CD4-positive, CD25-positive, alpha-beta regulatory T cell (primary cell): ENCODE measurements at regions not wholly inside any gene's neighbourhood (a gene's known extent, or its start where the extent isn't known, plus 50 kb on each side); places are given as distances from the start of the nearest gene placed in this dataset.

ENCODE experiments used
- ATAC-seq, 2 donors: fragments of 150-1000 bp; cut with Tn5 transposase; one replicate each; pipeline ENCODE4 v1.10.0; 2021; ENCODE audit warnings: low read depth in 2 of 2, moderate number of reproducible peaks in 2 of 2, moderate library complexity in 1 of 2
- DNase-seq, 3 donors: peaks; one replicate each; pipeline versions ENCODE4 v3.0.0 to v3.0.0-alpha.2; 2012 to 2022; ENCODE audit warnings: mixed read lengths in 1 of 3
- H3K27ac ChIP-seq: one replicate; pipeline ENCODE4 v1.7.0; 2013; ENCODE audit warnings: mild to moderate bottlenecking, low read length; ENCODE audit not compliant: insufficient read depth, poor library complexity, severe bottlenecking
- H3K27me3 ChIP-seq: one replicate; pipeline ENCODE4 v1.7.0; 2013; ENCODE audit warnings: low read length; ENCODE audit not compliant: control insufficient read depth, insufficient read depth
- H3K36me3 ChIP-seq: one replicate; pipeline ENCODE4 v1.7.0; 2013; ENCODE audit warnings: mild to moderate bottlenecking, low read length, moderate library complexity; ENCODE audit not compliant: control insufficient read depth, insufficient read depth
- H3K4me1 ChIP-seq: 2 replicates; pipeline ENCODE4 v1.7.0; 2013; ENCODE audit warnings: mild to moderate bottlenecking, low read length; ENCODE audit not compliant: insufficient read depth, control insufficient read depth, poor library complexity, severe bottlenecking
- H3K4me3 ChIP-seq: one replicate; pipeline ENCODE4 v1.7.0; 2013; ENCODE audit warnings: low read depth, mild to moderate bottlenecking, low read length, moderate library complexity
- H3K9me3 ChIP-seq, 2 experiments: 1 replicate in 1 of 2; 2 replicates in 1 of 2; pipeline ENCODE4 v1.7.0; 2013; ENCODE audit warnings: low read length in 2 of 2, mild to moderate bottlenecking in 1 of 2, moderate library complexity in 1 of 2; ENCODE audit not compliant: control insufficient read depth in 2 of 2
- H3K27ac Mint-ChIP-seq, 3 donors: one replicate each; pipeline ENCODE4 v1.8.0; 2020 to 2022; ENCODE audit warnings: mild to moderate bottlenecking in 3 of 3, mixed read lengths in 3 of 3, moderate library complexity in 2 of 3
- H3K27me3 Mint-ChIP-seq: one replicate; pipeline ENCODE4 v1.8.0; 2022; ENCODE audit warnings: mild to moderate bottlenecking, mixed read lengths
- H3K36me3 Mint-ChIP-seq: one replicate; pipeline ENCODE4 v1.8.0; 2020; ENCODE audit warnings: mixed read lengths
- H3K4me1 Mint-ChIP-seq, 4 donors: one replicate each; pipeline ENCODE4 v1.8.0; 2020 to 2022; ENCODE audit warnings: mixed read lengths in 4 of 4, mild to moderate bottlenecking in 1 of 4
- H3K4me3 Mint-ChIP-seq, 4 donors: one replicate each; pipeline ENCODE4 v1.8.0; 2020 to 2022; ENCODE audit warnings: mild to moderate bottlenecking in 4 of 4, mixed read lengths in 4 of 4, moderate library complexity in 3 of 4
- H3K9me3 Mint-ChIP-seq, 7 donors: one replicate each; pipeline ENCODE4 v1.8.0; 2020 to 2022; ENCODE audit warnings: mixed read lengths in 7 of 7, mild to moderate bottlenecking in 3 of 7, moderate library complexity in 2 of 7

DNA sequence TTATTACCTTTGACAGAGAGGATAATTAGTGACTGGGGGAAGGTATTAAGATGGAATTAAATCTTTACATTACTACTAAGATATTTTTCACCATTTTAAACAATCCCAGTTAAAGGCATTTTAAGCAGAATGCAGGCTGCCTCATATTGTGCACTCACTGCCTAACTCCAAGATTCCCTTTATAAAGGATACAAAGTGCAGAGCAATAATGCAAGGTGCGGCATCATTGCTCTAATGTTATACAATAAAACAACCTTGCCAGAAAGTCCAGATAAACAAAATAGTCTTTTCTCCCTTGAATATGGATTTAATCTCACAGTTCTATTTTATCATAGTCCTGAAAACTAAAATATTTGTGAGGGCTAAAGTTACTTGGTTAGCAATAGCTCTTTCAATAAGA lies 1031.6 kb upstream of the SEMA6D start:
- Mint-ChIP-seq H3K27ac (no peak overlapping the region), H3K27me3 (no peaks in the 10 kb centered on the region), H3K4me1 (no peaks in the 10 kb centered on the region), H3K4me3 (no peak overlapping the region), H3K9me3 (peaks cover 1 to 12% (median 5%) of the 10 kb centered on the region in 7 donors), H3K36me3 (no peaks in the 10 kb centered on the region)
- H3K27ac ChIP-seq: no peak overlapping the region
- H3K27me3 ChIP-seq: no peaks in the 10 kb centered on the region
- no peaks in the 10 kb centered on the region for H3K36me3 ChIP-seq
- DNase-seq (no peak), ATAC-seq (no peak)
- H3K4me3 ChIP-seq: no peak overlapping the region
- H3K9me3 ChIP-seq: no peaks in the 10 kb centered on the region
- no peaks in the 10 kb centered on the region for H3K4me1 ChIP-seq

DNA sequence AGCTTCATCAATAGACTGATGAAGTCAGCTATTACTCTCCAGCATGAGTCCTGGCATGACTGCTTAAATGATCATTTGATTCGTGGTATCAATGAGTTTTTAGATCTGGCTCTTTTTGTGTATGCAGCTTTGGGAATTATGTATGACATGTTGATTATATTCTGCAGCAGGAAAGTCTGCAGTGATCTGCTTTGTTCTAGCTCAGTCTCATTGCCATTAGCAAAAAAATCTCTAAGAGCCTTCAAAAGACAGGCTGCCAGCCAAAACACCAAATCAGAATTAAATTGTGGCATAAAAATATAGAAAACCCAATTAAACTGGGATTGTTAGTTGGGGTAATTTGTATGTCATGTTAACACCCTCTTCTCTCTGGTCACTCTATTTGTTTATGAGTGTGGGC lies 1021.0 kb upstream of the SEMA6D start:
- no peaks in the 10 kb centered on the region for H3K27me3 Mint-ChIP-seq
- peaks cover 1 to 16% (median 5%) of the 10 kb centered on the region in 7 donors for H3K9me3 Mint-ChIP-seq

DNA sequence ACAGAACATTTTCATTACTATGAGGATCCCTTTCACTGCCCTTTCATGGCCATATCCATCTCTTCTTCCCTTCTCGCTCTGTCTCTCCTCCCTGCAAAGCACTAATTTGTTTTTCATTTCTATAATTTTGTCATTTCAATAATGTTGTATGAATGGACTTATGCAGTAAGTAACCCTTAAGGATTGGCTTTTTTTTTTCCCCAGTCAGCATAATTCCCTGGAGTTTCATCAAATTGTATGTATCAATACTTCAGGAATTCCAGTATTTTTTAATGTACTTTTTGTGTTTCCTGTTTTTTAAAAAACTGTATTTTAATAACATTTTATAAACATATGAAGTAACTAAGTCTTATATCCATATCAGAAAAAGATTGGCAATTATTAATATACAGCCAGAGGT lies 1016.0 kb upstream of the SEMA6D start:
- H3K4me1 ChIP-seq: no peaks in the 10 kb centered on the region
- DNase-seq (no peak), ATAC-seq (no peak)
- no peaks in the 10 kb centered on the region for H3K27me3 Mint-ChIP-seq
- peaks cover 3 to 19% (median 11%) of the 10 kb centered on the region in 7 donors for H3K9me3 Mint-ChIP-seq
- no peaks in the 10 kb centered on the region for H3K4me1 Mint-ChIP-seq
- no peak overlapping the region for H3K27ac ChIP-seq
- no peak overlapping the region for H3K4me3 Mint-ChIP-seq
- peak overlapping the region in 1 of 3 donors; percentile 23 for H3K27ac Mint-ChIP-seq
- H3K9me3 ChIP-seq: peaks cover 0 to 6% of the 10 kb centered on the region in 2 experiments
- H3K36me3 ChIP-seq: no peaks in the 10 kb centered on the region
- no peaks in the 10 kb centered on the region for H3K27me3 ChIP-seq
- no peaks in the 10 kb centered on the region for H3K36me3 Mint-ChIP-seq
- H3K4me3 ChIP-seq: no peak overlapping the region

More for the DNA sequence above, 1021.0 kb upstream of the SEMA6D start:
- Mint-ChIP-seq H3K4me1 (no peaks in the 10 kb centered on the region), H3K27ac (no peak overlapping the region), H3K4me3 (no peak overlapping the region), H3K36me3 (no peaks in the 10 kb centered on the region)
- no peak overlapping the region for H3K4me3 ChIP-seq
- H3K36me3 ChIP-seq: no peaks in the 10 kb centered on the region
- H3K27me3 ChIP-seq: no peaks in the 10 kb centered on the region
- H3K9me3 ChIP-seq: no peaks in the 10 kb centered on the region
- H3K27ac ChIP-seq: no peak overlapping the region
- no peak for ATAC-seq
- H3K4me1 ChIP-seq: no peaks in the 10 kb centered on the region
- no peak for DNase-seq

GRCh38 chr15:46701896-46702295 lies 1015.4 kb upstream of the SEMA6D start:
- H3K27ac Mint-ChIP-seq: no peak overlapping the region
- Histone ChIP-seq H3K4me1 (no peaks in the 10 kb centered on the region), H3K36me3 (no peaks in the 10 kb centered on the region), H3K27me3 (no peaks in the 10 kb centered on the region), H3K27ac (no peak overlapping the region), H3K9me3 (peaks cover 0 to 6% of the 10 kb centered on the region in 2 experiments), H3K4me3 (no peak overlapping the region)
- H3K4me1 Mint-ChIP-seq: no peaks in the 10 kb centered on the region
- peaks cover 2 to 19% (median 11%) of the 10 kb centered on the region in 7 donors for H3K9me3 Mint-ChIP-seq
- no peak overlapping the region for H3K4me3 Mint-ChIP-seq
- H3K36me3 Mint-ChIP-seq: no peaks in the 10 kb centered on the region
- H3K27me3 Mint-ChIP-seq: no peaks in the 10 kb centered on the region
- no peak for ATAC-seq
- DNase-seq: no peak

DNA sequence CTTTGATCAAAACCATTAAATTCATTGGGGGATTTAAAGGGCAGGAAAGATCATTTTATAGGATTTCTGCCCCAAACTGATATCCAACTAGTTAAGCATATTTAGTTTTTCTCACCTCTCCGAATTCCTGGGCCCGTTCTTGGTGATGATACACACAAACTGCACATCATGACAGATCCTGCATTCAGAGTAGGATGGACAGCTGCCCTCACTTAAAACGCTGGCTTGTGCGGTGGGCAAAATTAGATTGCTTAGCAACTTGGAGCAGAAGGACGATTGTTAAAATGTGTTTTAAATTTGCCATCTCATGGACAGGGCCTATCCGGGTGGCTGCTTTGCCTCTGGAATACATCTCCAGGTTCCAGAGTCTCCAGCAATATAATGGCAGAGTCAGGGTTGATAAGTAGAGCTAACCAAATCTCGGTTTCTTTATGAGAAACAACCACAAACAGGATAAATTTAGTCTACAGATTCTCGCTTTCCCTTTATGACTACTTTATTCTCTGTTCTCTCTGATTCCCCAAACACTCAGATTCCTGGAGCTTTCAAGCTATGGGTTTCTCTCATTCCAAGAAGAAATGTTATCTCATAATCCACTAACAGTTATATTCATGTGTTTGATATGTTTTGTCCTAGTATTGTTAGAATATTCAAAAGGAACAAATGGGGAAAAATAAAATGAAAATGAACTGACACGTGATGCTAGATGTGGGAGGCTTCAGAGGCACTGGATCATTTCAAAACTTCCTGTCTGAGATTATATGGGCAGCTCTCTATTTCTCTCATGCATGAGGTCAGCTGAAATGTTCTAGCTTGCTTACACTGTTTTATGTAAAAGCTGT lies 1014.1 kb upstream of the SEMA6D start:
- Mint-ChIP-seq H3K27me3 (no peaks in the 10 kb centered on the region), H3K27ac (no peak overlapping the region), H3K9me3 (peaks cover 2 to 27% (median 15%) of the 10 kb centered on the region in 7 donors), H3K4me1 (peaks cover 0 to under 1% (median 0%) of the 10 kb centered on the region in 4 donors), H3K36me3 (no peaks in the 10 kb centered on the region), H3K4me3 (no peak overlapping the region)
- H3K9me3 ChIP-seq: peaks cover 0 to 6% of the 10 kb centered on the region in 2 experiments
- H3K36me3 ChIP-seq: no peaks in the 10 kb centered on the region
- DNase-seq (no peak), ATAC-seq (no peak)
- H3K4me3 ChIP-seq: no peak overlapping the region
- no peaks in the 10 kb centered on the region for H3K27me3 ChIP-seq
- H3K4me1 ChIP-seq: no peaks in the 10 kb centered on the region
- H3K27ac ChIP-seq: no peak overlapping the region

- Histone ChIP-seq H3K36me3 (no peaks in the 10 kb centered on the region), H3K4me3 (no peak overlapping the region), H3K4me1 (no peaks in the 10 kb centered on the region), H3K27ac (no peak overlapping the region), H3K27me3 (no peaks in the 10 kb centered on the region), H3K9me3 (peaks cover 0 to 6% of the 10 kb centered on the region in 2 experiments)
- Mint-ChIP-seq H3K4me1 (peaks cover 0 to 4% (median 0%) of the 10 kb centered on the region in 4 donors), H3K27ac (no peak overlapping the region), H3K9me3 (peaks cover 0 to 31% (median 15%) of the 10 kb centered on the region in 7 donors), H3K27me3 (no peaks in the 10 kb centered on the region), H3K36me3 (no peaks in the 10 kb centered on the region), H3K4me3 (no peak overlapping the region)
- no peak for ATAC-seq
- no peak for DNase-seq
These were observed 1013.3 kb upstream of the SEMA6D start for GRCh38 chr15:46703871-46704637.

DNA sequence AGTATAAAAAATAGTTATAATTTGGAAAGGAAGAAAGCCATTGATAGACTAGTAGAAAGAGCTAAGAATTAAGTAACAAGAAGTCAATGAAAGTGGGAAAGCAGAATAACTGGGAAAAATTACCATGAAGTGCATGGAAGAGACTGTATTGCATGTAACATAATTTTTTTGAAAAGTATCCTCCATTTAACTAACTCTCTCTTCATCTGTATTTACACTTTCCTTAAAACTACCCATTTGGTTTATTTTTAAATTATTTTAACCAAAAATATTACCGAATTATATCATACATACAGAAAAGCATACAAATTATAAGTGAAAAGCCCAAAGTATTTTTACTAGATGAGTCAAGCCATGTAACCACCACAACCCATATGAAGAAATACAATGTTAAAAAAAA lies 1009.9 kb upstream of the SEMA6D start:
- H3K27me3 ChIP-seq: no peaks in the 10 kb centered on the region
- Mint-ChIP-seq H3K27me3 (no peaks in the 10 kb centered on the region), H3K9me3 (peaks cover 0 to 28% (median 11%) of the 10 kb centered on the region in 7 donors), H3K4me3 (no peak overlapping the region), H3K4me1 (peaks cover 0 to 4% (median 0%) of the 10 kb centered on the region in 4 donors), H3K36me3 (no peaks in the 10 kb centered on the region), H3K27ac (no peak overlapping the region)
- H3K36me3 ChIP-seq: no peaks in the 10 kb centered on the region
- H3K4me1 ChIP-seq: no peaks in the 10 kb centered on the region
- DNase-seq (no peak), ATAC-seq (no peak)
- H3K27ac ChIP-seq: no peak overlapping the region
- H3K9me3 ChIP-seq: peaks cover 0 to 6% of the 10 kb centered on the region in 2 experiments
- no peak overlapping the region for H3K4me3 ChIP-seq
